PFSK-1 (cell line): ENCODE measurements at regions not wholly inside any gene's neighbourhood (a gene's known extent, or its start where the extent isn't known, plus 50 kb on each side); places are given as distances from the start of the nearest gene placed in this dataset.

ENCODE experiments used
- FOXP2 ChIP-seq: optimal IDR thresholded peaks from 2 replicates; pipeline ENCODE3; 2011; ENCODE audit warnings: borderline replicate concordance, control low read depth, inconsistent platforms; ENCODE audit not compliant: insufficient read depth; ENCODE audit errors: extremely low read length, extremely low read depth
- POLR2AphosphoS5 ChIP-seq: IDR thresholded peaks from 2 replicates; pipeline ENCODE4 v1.6.1; 2012; ENCODE audit warnings: low read depth, mild to moderate bottlenecking, control low read depth, low read length, moderate library complexity
- SIN3A ChIP-seq: IDR thresholded peaks from 2 replicates; pipeline ENCODE4 v1.6.1; 2012; ENCODE audit warnings: mild to moderate bottlenecking, low read length, moderate library complexity, borderline replicate concordance; ENCODE audit not compliant: insufficient read depth
- TAF1 ChIP-seq: IDR thresholded peaks from 2 replicates; pipeline ENCODE4 v1.6.1; 2012; ENCODE audit warnings: low read length, control low read depth, borderline replicate concordance; ENCODE audit not compliant: insufficient read depth
- TF ChIP-seq, protein P1 (sequence below), 2 experiments: IDR thresholded peaks; 2 replicates each; pipeline versions ENCODE4 v1.6.1 to v1.8.0; 2011 to 2012; ENCODE audit warnings: low read depth in 2 of 2, low read length in 2 of 2, control low read depth in 1 of 2, inconsistent platforms in 1 of 2, mild to moderate bottlenecking in 1 of 2, moderate library complexity in 1 of 2; ENCODE audit not compliant: insufficient read depth in 1 of 2

DNA sequence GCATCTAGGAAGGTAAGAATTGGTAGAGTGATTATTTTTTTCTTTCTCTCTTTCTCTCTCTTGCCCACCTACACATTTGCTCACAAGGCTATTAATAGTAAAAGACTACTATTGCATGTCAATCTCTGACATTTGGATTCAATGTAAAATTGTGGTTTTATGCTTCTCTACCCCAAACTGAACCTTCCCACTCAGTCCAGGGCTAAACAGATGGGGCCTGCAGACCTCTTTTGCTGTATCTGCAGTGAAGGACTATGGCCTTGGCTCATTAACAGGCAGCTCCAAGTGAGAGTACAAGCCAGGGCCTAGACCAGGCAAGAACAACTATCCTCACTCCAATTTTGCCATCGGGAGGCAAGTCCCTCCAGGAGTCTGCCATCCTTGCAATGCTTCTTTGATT lies 68.3 kb upstream of the ARL4C start:
- TF ChIP-seq POLR2AphosphoS5 = no peak
- no peak for TF ChIP-seq TAF1
- TF ChIP-seq, protein P1, sequence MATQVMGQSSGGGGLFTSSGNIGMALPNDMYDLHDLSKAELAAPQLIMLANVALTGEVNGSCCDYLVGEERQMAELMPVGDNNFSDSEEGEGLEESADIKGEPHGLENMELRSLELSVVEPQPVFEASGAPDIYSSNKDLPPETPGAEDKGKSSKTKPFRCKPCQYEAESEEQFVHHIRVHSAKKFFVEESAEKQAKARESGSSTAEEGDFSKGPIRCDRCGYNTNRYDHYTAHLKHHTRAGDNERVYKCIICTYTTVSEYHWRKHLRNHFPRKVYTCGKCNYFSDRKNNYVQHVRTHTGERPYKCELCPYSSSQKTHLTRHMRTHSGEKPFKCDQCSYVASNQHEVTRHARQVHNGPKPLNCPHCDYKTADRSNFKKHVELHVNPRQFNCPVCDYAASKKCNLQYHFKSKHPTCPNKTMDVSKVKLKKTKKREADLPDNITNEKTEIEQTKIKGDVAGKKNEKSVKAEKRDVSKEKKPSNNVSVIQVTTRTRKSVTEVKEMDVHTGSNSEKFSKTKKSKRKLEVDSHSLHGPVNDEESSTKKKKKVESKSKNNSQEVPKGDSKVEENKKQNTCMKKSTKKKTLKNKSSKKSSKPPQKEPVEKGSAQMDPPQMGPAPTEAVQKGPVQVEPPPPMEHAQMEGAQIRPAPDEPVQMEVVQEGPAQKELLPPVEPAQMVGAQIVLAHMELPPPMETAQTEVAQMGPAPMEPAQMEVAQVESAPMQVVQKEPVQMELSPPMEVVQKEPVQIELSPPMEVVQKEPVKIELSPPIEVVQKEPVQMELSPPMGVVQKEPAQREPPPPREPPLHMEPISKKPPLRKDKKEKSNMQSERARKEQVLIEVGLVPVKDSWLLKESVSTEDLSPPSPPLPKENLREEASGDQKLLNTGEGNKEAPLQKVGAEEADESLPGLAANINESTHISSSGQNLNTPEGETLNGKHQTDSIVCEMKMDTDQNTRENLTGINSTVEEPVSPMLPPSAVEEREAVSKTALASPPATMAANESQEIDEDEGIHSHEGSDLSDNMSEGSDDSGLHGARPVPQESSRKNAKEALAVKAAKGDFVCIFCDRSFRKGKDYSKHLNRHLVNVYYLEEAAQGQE (IDR thresholded peaks at IDR 0.05; ENCODE audit: insufficient read depth in 1 of 2, low read depth in 2 of 2, low read length in 2 of 2) = no peak
- no peak for TF ChIP-seq SIN3A
- TF ChIP-seq FOXP2 = no peak

DNA sequence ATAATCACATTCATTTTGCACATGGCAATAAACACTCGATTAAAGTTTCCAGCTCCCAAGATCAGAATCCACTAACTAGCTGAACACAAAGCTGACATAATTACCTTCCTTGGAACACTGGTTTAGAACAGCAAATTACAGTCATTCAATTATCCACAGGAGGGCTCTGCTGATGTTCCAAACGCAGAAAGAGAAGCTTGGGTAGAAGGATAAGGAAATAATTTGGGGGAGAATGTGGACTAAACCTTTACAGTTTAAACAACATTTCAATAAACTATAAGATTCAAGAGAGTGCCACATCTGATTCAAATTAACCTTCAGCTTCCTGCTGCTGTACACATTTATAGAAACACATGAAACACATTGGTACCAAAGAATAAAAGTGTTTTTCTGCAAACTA lies 67.8 kb upstream of the ARL4C start:
- TF ChIP-seq TAF1 (no peak), SIN3A (no peak), FOXP2 (no peak), POLR2AphosphoS5 (no peak)
- TF ChIP-seq, protein P1 (IDR thresholded peaks at IDR 0.05; ENCODE audit: insufficient read depth in 1 of 2, low read depth in 2 of 2, low read length in 2 of 2) = no peak

DNA sequence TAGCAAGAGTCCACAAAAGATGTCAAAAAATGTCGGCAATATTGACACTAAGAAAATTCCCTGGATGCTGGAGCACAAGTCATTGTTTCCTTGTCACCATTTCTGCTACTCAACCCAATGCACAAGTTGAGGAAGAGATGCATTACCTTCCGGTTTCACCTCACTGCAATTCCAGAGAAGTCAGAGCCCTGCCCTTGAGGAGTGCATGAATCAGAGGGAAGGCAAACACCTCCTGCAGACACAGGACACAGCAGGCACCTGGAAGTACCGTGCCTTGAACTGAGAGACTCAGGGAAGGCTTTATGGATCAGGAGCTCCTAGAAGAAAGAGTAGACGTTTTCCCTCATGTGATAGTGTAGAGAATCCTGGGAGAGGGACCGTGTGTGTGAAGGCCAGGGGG lies 62.7 kb upstream of the ARL4C start:
- TF ChIP-seq FOXP2 (no peak), POLR2AphosphoS5 (no peak), TAF1 (no peak), SIN3A (no peak)
- TF ChIP-seq, protein P1 (IDR thresholded peaks at IDR 0.05; ENCODE audit: insufficient read depth in 1 of 2, low read depth in 2 of 2, low read length in 2 of 2) = no peak

DNA sequence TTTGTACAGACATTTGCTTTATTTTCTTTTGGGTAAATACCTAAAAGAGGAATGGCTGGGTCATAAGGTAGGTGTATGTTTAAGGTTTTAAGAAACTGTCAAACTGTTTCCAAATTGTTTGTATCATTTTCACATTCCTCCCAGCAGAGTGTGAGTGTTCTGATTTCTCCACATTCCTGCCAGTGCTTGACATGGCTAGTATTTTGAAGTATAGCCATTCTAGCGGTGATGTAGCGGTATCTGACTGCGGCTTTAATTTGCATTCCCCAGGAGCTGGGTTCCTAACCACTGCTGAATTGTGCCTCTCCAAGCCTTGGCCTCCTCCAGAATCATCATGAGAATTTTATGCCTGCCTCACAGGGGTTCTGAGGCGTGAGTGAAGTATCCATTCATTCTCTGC lies 61.8 kb upstream of the ARL4C start:
- TF ChIP-seq POLR2AphosphoS5 (no peak), FOXP2 (no peak), TAF1 (no peak), SIN3A (no peak)
- TF ChIP-seq, protein P1 (IDR thresholded peaks at IDR 0.05; ENCODE audit: insufficient read depth in 1 of 2, low read depth in 2 of 2, low read length in 2 of 2) = no peak

DNA sequence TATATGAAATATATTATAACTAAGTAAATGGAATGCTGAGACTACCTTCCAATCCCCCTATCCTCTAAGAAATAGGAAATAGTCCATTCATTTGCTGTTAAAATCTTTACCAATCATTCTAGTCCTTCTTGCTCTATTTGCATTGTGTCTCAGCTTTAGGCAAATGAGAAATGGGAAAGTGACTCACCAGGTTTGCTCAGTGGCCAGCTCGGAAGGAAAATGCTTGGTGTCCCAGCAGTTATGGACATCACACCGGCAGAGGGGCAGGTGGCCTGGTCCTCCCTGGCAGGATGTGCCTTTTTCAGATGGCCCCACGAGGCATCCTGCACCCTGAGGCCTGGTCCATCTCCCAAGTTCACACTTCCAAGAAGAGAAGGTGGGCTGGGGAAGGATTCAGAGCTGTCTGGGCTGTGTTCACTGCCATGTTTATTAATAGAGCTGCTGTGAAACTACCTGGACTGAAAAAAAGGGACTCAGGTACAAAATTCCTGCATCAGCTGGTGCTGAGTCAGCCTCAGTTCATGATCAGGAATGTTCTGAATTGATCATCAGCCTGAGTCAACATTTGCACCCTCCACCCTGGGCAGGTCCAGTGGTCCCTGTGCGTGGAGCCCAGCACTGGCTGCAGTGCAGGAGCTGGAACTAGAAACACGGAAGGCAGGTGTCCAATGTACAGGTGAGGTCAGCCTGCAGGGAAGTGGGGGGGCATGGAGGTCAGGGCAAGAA lies 60.1 kb upstream of the ARL4C start:
- TF ChIP-seq, protein P1 (IDR thresholded peaks at IDR 0.05; ENCODE audit: insufficient read depth in 1 of 2, low read depth in 2 of 2, low read length in 2 of 2) = no peak
- TF ChIP-seq TAF1 (no peak), FOXP2 (no peak), POLR2AphosphoS5 (no peak), SIN3A (no peak)
